LNCaP clone FGC (cell line): ENCODE measurements at regions not wholly inside any gene's neighbourhood (a gene's known extent, or its start where the extent isn't known, plus 50 kb on each side); places are given as distances from the start of the nearest gene placed in this dataset.

Source experiments
- DNase-seq: peaks from one replicate; pipeline ENCODE4 v3.0.0-alpha.2; 2011; ENCODE audit warnings: low read depth
- H3K4me3 ChIP-seq: 2 replicates; pipeline ENCODE4 v1.5.1; 2011; ENCODE audit warnings: mild to moderate bottlenecking, low read depth, low read length, control low read depth
- CTCF ChIP-seq: IDR thresholded peaks from 2 replicates; pipeline ENCODE4 v1.5.1; 2012; ENCODE audit warnings: mild to moderate bottlenecking; ENCODE audit not compliant: control insufficient read depth, insufficient read depth; ENCODE audit errors: extremely low read depth

GRCh38 chr6:795046-795685 is 102.2 kb upstream of the EXOC2 start:
- no peak overlapping the region for H3K4me3 ChIP-seq
- TF ChIP-seq CTCF, result no peak
- peak; percentile 43 for DNase-seq

- no peak for TF ChIP-seq CTCF
- no peak overlapping the region for H3K4me3 ChIP-seq
- no peak for DNase-seq
Measured at GRCh38 chr6:793261-793660, 100.3 kb upstream of the EXOC2 start.

- TF ChIP-seq CTCF, result no peak
- H3K4me3 ChIP-seq, result no peak overlapping the region
- no peak for DNase-seq
Measured at GRCh38 chr6:792662-793061, 99.7 kb upstream of the EXOC2 start.

DNA sequence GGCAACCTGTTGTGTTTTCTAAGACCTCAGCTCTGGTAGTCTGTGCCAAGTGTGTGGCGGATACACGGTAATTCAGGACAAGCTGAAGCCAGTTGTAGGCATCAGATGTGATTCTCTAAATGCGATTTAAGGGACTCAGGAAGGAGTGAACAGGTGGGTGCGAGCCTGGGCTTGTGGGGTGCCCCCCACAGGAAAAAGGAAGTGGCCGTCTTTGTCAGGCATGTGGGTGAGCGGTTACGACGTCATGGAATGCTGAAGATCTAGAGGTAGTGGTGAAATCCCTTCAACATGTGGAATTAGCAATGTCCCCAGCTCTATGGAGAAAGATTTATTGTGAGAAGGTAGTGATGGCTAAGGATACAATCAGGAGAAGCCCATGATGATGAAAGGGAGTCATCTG is 95.1 kb upstream of the EXOC2 start:
- no peak for TF ChIP-seq CTCF
- no peak overlapping the region for H3K4me3 ChIP-seq
- DNase-seq, result no peak

DNA sequence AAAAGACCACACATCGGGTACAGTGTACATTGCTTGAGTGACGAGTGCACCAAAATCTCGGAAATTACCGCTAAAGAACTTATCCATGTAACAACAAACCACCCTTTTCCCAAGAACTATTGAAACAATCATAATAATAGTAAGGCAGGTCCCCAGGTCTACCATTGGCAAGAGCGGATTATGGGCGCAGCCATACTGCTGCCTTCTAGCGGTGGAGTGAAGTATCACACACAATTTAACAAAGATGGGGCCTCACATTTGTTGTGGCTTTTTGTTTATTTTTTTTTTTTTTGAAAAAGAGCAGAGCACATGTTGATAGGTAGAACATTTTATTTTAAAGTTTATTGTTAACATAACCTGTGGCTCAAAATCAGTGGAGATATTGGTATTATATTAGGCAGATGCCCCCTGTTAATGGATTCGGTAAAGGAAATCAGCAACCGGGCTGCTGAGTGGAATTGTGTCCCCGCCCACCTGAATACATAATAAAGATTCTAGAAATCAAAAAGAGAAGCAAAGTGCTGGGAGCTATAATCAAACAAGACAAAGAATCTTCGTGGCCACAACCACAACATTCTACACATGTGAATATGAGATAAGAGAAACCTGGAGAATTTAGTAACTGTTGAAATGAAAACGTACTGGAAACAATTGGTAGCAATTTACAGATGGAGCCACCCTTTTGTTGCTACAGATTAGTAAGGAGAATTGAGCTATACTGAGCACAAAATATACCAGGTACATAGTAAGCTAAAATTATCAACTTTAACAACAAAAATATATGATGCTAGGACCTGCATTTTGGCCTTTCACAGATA is 94.2 kb upstream of the EXOC2 start:
- peak; percentile 78 for TF ChIP-seq CTCF
- no peak for DNase-seq
- H3K4me3 ChIP-seq, result no peak overlapping the region

GRCh38 chr6:783966-784735 is 91.2 kb upstream of the EXOC2 start:
- no peak for DNase-seq
- H3K4me3 ChIP-seq, result no peak overlapping the region
- no peak for TF ChIP-seq CTCF
